Ramos (cell line): ENCODE measurements at regions not wholly inside any gene's neighbourhood (a gene's known extent, or its start where the extent isn't known, plus 50 kb on each side); places are given as distances from the start of the nearest gene placed in this dataset.

Source experiments
- in situ Hi-C: fragments of 300-500 bp; cut with MboI; formaldehyde crosslinking; loops from one replicate; pipeline ENCODE4 v1.14.3; 2022; ENCODE audit warnings: low sequenced_read_pairs; ENCODE audit not compliant: unreplicated experiment

DNA sequence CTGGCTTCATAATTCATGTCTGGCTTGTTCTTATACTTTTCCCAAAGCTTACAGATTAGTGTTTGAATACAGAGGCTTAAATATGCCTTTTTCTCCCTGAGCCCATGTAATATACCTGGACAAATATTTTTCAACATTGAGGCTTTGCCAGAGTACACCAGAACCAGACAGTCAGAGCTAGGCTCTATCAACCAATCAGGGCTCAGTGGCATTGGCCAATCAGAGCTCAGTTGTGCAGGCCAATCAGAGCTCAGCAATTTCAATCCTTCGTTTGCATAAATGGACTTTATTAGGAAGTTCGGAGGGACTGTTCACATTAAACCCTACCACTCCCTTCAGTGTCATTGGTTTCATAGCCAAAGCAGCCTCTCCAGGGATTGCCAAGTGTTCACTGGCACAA is 51.2 kb upstream of the TMSB15B start:
- in situ Hi-C loops: loop anchor here (25.0 kb wide), 1 partner anchor 126 kb away; the partner anchor contains the start of gene H2BW2

DNA sequence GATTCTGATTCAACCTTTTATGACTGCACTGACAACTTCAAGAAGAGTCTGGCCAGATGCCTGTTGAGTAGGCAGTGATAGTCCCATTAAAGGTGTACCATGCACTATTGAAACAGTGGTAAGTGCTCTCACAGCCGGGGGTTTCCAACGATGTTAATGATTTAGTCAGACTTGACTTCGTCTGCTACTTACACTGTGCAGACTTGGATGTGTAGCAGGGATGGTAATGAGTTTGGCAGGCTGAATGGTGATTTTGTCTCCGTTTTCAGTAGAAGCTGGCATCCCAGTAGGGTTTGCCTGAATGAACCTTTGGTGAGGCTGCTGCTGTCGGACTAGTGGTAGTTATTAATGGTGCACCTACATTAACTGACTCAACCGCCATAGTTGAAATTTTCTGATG is 52.0 kb upstream of the TMSB15B start:
- in situ Hi-C loops: loop anchor here (25.0 kb wide), 1 partner anchor 127 kb away; the partner anchor contains the start of gene H2BW2

DNA sequence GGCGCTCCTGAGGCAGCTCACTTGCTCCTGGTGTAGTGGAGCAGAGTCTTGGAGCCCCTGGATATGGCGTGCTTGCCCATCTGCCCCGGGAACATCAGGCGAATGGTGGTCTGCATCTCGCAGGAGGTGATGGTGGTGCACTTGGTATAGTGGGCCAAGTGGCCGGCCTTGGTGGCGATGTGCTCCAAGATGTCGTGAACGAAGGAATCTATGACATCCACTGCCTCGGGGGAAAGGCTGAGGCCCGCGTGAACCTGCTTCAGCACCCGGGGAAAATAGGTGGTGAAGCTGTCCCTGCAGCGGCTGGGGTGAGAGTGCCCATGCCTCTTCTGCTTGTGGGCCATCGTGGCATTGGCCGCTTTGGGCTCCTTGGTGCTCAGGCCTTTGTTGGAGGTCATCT is 58.1 kb upstream of the TMSB15B start:
- in situ Hi-C loops: loop anchor here (25.0 kb wide), 1 partner anchor 133 kb away; the partner anchor contains the start of gene H2BW2

DNA sequence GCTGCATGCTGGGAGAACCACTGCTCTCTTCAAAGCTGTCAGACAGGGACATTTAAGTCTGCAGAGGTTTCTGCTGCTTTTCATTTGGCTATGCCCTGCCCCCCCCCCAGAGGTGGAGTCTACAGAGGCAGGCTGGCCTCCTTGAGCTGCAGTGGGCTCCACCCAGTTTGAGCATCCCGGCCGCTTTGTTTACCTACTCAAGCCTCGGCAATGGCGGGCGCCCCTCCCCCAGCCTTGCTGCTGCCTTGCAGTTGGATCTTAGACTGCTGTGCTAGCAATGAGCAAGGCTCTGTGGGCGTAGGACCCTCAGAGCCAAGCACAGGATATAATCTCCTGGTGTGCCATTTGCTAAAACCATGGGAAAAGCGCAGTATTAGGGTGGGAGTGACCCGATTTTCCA is 59.8 kb upstream of the TMSB15B start:
- in situ Hi-C loops: loop anchor here (25.0 kb wide), 1 partner anchor 135 kb away; the partner anchor contains the start of gene H2BW2

DNA sequence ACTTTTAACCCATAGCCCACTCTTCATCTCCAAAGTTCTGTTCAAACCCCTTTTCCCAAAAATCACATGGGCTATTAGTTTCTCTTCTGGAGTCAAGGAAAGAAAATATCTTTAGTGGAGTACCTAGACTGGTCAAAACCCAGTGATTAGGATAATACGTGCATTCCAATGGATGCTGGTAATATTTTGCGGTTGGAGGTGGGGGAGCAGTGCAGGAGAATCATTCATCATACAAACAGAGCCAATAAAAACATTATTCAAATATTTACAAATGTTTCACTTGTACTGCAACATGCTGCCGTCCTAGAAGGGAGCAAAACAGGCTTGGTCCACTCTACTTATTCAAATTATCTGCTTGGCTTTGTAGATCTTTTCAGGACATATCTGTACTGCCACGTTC is 57.2 kb upstream of the RAB9B start:
- in situ Hi-C loops: no loop called here

DNA sequence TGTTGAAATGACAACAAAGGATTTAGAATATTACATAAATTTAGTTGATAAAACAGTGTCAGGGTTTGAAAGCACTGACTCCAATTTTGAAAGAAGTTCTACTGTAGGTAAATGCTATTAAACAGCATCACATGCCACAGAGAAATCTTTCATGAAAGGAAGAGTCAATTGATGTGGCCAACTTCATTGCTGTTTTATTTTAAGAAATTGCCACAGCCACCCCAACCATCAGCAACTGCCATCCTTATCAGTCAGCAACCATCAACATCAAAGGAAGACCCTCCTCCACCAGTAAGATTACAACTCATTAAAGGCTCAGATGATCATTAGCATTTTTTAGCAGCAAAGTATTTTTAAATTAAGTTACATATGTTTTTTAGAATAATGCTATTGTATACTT is 54.6 kb upstream of the RAB9B start:
- in situ Hi-C loops: no loop called here

DNA sequence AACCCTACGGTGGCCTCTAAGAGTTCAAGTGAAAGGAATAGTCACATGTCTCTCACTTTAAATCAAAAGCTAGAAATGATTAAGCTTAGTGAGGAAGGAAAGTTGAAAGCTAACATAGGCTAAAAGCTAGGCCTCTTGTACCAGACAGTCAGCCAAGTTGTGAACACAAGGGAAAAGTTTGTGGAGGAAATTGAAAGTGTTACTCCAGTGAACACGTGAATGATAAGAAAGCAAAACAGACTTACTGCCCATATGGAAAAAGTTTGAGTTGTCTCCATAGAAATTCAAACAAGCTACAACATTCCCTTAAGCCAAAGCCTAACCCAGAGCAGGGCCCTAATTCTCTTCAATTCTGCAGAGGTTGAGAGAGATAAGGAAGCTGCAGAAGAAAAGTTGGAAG is 51.5 kb upstream of the RAB9B start:
- in situ Hi-C loops: no loop called here

DNA sequence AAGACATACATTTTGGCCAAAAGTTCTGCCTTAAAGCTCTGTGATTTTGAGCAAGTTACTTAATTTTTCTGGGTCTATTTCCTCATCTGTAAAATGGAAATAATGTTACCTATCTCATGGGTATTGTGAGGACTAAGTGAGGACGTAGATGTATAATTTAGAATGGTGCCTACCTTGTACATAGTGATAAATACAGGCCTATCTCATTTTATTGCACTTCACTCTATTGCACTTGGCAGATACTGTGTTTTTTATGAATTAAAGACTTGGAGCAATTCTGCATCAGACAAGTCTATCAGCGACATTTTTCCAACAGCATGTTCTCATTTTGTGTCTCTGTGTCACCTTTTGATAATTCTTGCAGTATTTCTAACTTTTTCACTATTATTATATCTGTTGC is 50.9 kb upstream of the RAB9B start:
- in situ Hi-C loops: no loop called here
